ENCODE measurements at regions not wholly inside any gene's neighbourhood (a gene's known extent, or its start where the extent isn't known, plus 50 kb on each side); places are given as distances from the start of the nearest gene placed in this dataset.

DNA sequence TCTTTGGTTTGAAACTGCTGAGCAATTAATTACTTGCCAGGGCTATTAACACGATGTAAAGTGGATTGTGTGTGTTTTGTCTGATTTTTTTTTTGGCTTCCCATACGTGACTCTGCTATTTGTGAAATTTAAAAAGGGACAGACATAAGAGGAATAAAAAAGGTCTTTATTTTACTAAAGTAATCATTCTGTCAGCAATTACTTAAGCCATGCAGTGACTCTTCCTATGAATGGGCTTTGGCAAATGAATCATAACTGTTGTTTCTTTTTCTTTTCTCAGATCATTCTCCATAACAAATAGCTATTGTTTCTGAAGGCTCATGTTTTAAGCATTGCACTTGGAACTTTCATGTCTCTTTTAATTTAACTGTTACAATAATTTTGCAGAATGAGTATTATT lies 461.3 kb upstream of the RORB start:
- no peak for ATAC-seq
- TF ChIP-seq, protein P1, sequence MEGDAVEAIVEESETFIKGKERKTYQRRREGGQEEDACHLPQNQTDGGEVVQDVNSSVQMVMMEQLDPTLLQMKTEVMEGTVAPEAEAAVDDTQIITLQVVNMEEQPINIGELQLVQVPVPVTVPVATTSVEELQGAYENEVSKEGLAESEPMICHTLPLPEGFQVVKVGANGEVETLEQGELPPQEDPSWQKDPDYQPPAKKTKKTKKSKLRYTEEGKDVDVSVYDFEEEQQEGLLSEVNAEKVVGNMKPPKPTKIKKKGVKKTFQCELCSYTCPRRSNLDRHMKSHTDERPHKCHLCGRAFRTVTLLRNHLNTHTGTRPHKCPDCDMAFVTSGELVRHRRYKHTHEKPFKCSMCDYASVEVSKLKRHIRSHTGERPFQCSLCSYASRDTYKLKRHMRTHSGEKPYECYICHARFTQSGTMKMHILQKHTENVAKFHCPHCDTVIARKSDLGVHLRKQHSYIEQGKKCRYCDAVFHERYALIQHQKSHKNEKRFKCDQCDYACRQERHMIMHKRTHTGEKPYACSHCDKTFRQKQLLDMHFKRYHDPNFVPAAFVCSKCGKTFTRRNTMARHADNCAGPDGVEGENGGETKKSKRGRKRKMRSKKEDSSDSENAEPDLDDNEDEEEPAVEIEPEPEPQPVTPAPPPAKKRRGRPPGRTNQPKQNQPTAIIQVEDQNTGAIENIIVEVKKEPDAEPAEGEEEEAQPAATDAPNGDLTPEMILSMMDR (IDR thresholded peaks at IDR 0.05) = no peak
- Histone ChIP-seq H3K27me3 (ENCODE audit: insufficient read depth in 3 of 3, low read length in 2 of 3) (no peaks in the 10 kb centered on the region), H3K27ac (no peak overlapping the region), H3K4me3 (no peak overlapping the region), H3K9me3 (no peaks in the 10 kb centered on the region), H3K36me3 (ENCODE audit: insufficient read depth in 1 of 2, low read depth in 1 of 2) (no peaks in the 10 kb centered on the region), H3K4me1 (no peaks in the 10 kb centered on the region)
- WGBS, 3 donors = 24 to 30% (median 26%) methylated on average over 2 of the region's 2 CpGs
- intact Hi-C loops (cut with DNase I) = no loop called here
- DNase-seq = no peak

DNA sequence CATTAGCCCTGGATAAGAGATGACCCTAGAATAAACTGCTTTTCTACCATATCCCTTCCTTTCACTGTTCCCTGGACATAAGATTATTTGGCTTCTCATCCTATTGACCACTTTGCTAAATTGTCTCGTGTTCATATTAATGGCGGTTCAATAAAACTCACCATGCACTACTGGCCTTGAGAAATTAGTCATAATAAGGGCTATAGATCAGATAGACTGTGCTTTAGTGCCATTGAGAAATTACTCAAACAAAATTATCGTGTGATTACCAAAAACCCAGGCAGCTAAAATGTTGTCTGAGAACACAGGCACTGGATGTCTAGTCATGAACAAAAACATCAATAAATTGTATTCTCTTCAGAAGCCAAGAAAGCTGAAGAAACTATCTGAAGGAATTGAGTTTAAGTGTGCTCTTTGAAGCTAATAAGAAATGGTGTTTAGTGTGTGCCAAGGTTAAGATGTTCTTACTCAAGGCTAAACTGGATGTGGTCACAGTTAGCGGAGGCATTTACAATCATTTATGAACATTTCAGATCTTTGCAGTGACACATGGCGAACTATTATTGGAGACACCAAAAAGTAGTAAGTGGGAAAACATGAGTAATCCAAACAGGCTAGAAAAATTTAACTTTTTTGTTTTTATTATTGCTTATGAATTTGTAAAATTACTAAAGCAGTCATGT lies 460.4 kb upstream of the RORB start:
- Histone ChIP-seq H3K36me3 (ENCODE audit: insufficient read depth in 1 of 2, low read depth in 1 of 2) (no peaks in the 10 kb centered on the region), H3K4me1 (no peaks in the 10 kb centered on the region), H3K27me3 (ENCODE audit: insufficient read depth in 3 of 3, low read length in 2 of 3) (no peaks in the 10 kb centered on the region), H3K9me3 (no peaks in the 10 kb centered on the region), H3K27ac (no peak overlapping the region), H3K4me3 (no peak overlapping the region)
- WGBS, 3 donors = 81 to 92% (median 83%) methylated on average over 5 of the region's 5 CpGs
- TF ChIP-seq, protein P1 (IDR thresholded peaks at IDR 0.05) = no peak
- ATAC-seq (no peak), DNase-seq (no peak)
- intact Hi-C loops (cut with DNase I) = no loop called here

DNA sequence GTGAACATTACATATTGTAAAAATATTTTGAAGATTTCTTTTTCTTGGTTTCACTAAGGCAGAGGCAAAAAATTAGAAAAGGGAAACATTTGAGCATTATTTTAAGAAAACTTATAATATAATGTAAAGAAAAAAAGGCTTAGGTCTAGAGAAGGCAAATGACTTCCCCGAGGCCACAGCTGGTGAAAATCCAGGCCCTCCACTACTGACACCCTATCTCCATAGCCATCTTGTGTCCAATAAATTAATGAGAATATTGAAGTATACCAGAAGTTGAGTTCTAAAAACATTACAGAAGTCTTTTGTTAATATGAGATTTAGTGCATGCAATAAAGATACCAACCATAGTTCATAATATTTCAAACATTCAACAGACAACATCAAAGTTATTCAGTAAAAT lies 459.9 kb upstream of the RORB start:
- intact Hi-C loops (cut with DNase I) = no loop called here
- DNase-seq (no peak), ATAC-seq (no peak)
- TF ChIP-seq, protein P1 (IDR thresholded peaks at IDR 0.05) = no peak
- Histone ChIP-seq H3K4me3 (no peak overlapping the region), H3K27me3 (ENCODE audit: insufficient read depth in 3 of 3, low read length in 2 of 3) (no peaks in the 10 kb centered on the region), H3K4me1 (no peaks in the 10 kb centered on the region), H3K36me3 (ENCODE audit: insufficient read depth in 1 of 2, low read depth in 1 of 2) (no peaks in the 10 kb centered on the region), H3K9me3 (no peaks in the 10 kb centered on the region), H3K27ac (no peak overlapping the region)
- WGBS, 3 donors = 48 to 63% (median 51%) methylated on average over 1 of the region's 1 CpG

DNA sequence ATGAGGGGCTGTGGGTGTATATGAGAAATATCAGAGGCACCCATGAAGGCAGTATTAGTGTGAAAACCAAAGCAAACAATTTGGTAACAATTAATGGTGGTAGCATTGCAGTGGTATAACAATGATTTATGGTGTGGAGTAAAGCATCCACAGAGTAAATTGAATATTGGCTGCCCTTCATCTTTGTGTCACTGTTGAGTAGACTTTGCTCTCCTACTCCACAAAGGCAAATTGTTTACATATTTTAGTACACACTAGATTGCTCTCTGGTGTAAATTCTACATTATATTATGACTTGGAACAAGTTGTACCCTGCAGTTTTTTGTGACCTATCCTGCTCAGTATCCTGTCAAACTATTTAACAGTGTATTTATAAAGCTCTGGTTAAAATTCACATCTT lies 455.5 kb upstream of the RORB start:
- H3K9me3 ChIP-seq = no peaks in the 10 kb centered on the region
- H3K36me3 ChIP-seq (ENCODE audit: insufficient read depth in 1 of 2, low read depth in 1 of 2) = no peaks in the 10 kb centered on the region
- DNase-seq (no peak), ATAC-seq (no peak)
- TF ChIP-seq, protein P1 (IDR thresholded peaks at IDR 0.05) = no peak
- no peaks in the 10 kb centered on the region for H3K4me1 ChIP-seq
- H3K27ac ChIP-seq = no peak overlapping the region
- intact Hi-C loops (cut with DNase I) = no loop called here
- H3K27me3 ChIP-seq (ENCODE audit: insufficient read depth in 3 of 3, low read length in 2 of 3) = no peaks in the 10 kb centered on the region
- H3K4me3 ChIP-seq = no peak overlapping the region

DNA sequence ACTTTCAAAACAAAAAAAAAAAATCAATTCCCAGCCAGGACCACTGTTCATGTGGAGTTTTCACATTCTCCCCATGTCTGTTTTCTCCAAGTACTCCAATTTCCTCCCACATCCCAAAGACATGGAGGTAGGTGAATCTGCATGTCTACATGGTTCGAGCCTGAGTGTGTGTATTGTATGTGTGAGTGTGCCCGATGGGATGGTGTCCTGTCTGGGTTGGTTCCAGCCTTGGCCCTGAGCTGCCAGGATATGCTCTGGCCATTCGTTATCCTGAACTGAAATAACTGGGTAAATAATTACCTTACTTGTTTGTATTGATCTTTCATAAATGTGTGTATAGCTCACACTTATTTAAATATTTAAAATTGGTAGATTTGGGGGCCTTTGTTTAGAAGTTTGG lies 452.3 kb upstream of the RORB start:
- intact Hi-C loops (cut with DNase I) = no loop called here
- 75 to 82% (median 79%) methylated on average over 3 of the region's 3 CpGs for WGBS, 3 donors
- H3K4me1 ChIP-seq = no peaks in the 10 kb centered on the region
- H3K36me3 ChIP-seq (ENCODE audit: insufficient read depth in 1 of 2, low read depth in 1 of 2) = no peaks in the 10 kb centered on the region
- no peak for ATAC-seq
- H3K9me3 ChIP-seq = no peaks in the 10 kb centered on the region
- H3K27me3 ChIP-seq (ENCODE audit: insufficient read depth in 3 of 3, low read length in 2 of 3) = no peaks in the 10 kb centered on the region
- no peak overlapping the region for H3K27ac ChIP-seq
- no peak for DNase-seq
- TF ChIP-seq, protein P1 (IDR thresholded peaks at IDR 0.05) = no peak
- no peak overlapping the region for H3K4me3 ChIP-seq

Measured in psoas muscle (tissue), 7 donors.